ENCODE measurements at regions not wholly inside any gene's neighbourhood (a gene's known extent, or its start where the extent isn't known, plus 50 kb on each side); places are given as distances from the start of the nearest gene placed in this dataset.
A peak's percentile ranks its signal among the peaks of the same experiment; 100 is the strongest.

- Histone ChIP-seq H3K4me2 (no peak overlapping the region), H3K79me2 (ENCODE audit: low read depth) (no peaks in the 10 kb centered on the region), H2AFZ (no peak overlapping the region), H4K20me1 (ENCODE audit: insufficient read depth) (no peaks in the 10 kb centered on the region), H3K27ac (no peak overlapping the region), H3K36me3 (ENCODE audit: low read depth) (no peaks in the 10 kb centered on the region), H3K9me2 (ENCODE audit: insufficient read depth) (no peaks in the 10 kb centered on the region), H3K27me3 (ENCODE audit: insufficient read depth, low read depth) (no peaks in the 10 kb centered on the region), H3K4me1 (replicated peaks; ENCODE audit: insufficient read depth) (peaks cover 22% of the 10 kb centered on the region), H3K4me3 (no peak overlapping the region), H3F3A (ENCODE audit: insufficient read depth, low read depth) (0 out of 2 replicates have a peak, but pooled peaks cover 3% of the 10 kb centered on the region), H3K9me3 (ENCODE audit: insufficient read depth, low read depth) (0 out of 2 replicates have a peak, but pooled peaks cover 6% of the 10 kb centered on the region)
- ChIA-PET POLR2A (ENCODE audit: unreplicated experiment) (no interaction called here), CTCF (no interaction called here)
- TF ChIP-seq CTCF (conservative IDR thresholded peaks at IDR 0.05) (no peak), EZH2 (IDR thresholded peaks at IDR 0.05; ENCODE audit: low read depth) (no peak)
- DNase-seq: no peak
- no TSS peak for BruUV-seq (replicated peaks)
- intact Hi-C loops (cut with micrococcal nuclease; ENCODE audit: unreplicated experiment): no loop called here
Observed at GRCh38 chr1:78275906-78276685, 214.7 kb upstream of the PTGFR start.

GRCh38 chr1:78277253-78277652 lies 213.5 kb upstream of the PTGFR start:
- no peak for TF ChIP-seq CTCF (conservative IDR thresholded peaks at IDR 0.05)
- TF ChIP-seq EZH2 (IDR thresholded peaks at IDR 0.05; ENCODE audit: low read depth): no peak
- peak overlapping the region; percentile 32 for H3K4me2 ChIP-seq
- H3F3A ChIP-seq (ENCODE audit: insufficient read depth, low read depth): 0 out of 2 replicates have a peak, but pooled peaks cover 3% of the 10 kb centered on the region
- POLR2A ChIA-PET (ENCODE audit: unreplicated experiment): no interaction called here
- 0 out of 2 replicates have a peak, but pooled peaks cover 6% of the 10 kb centered on the region for H3K9me3 ChIP-seq (ENCODE audit: insufficient read depth, low read depth)
- H3K4me1 ChIP-seq (replicated peaks; ENCODE audit: insufficient read depth): peaks cover 22% of the 10 kb centered on the region
- BruUV-seq (replicated peaks): no TSS peak
- no peaks in the 10 kb centered on the region for H4K20me1 ChIP-seq (ENCODE audit: insufficient read depth)
- CTCF ChIA-PET: no interaction called here
- no peaks in the 10 kb centered on the region for H3K79me2 ChIP-seq (ENCODE audit: low read depth)
- H3K27ac ChIP-seq: no peak overlapping the region
- intact Hi-C loops (cut with micrococcal nuclease; ENCODE audit: unreplicated experiment): no loop called here
- no peak overlapping the region for H3K4me3 ChIP-seq
- H2AFZ ChIP-seq: peak overlapping the region; percentile 39; the same call in 1 of the 2 replicates
- H3K36me3 ChIP-seq (ENCODE audit: low read depth): no peaks in the 10 kb centered on the region
- DNase-seq: peak; percentile 19 to 64
- H3K27me3 ChIP-seq (ENCODE audit: insufficient read depth, low read depth): no peaks in the 10 kb centered on the region
- H3K9me2 ChIP-seq (ENCODE audit: insufficient read depth): peaks cover 4% of the 10 kb centered on the region; the same call in 1 of the 2 replicates

GRCh38 chr1:78279051-78279450 lies 211.7 kb upstream of the PTGFR start:
- BruUV-seq (replicated peaks): no TSS peak
- DNase-seq: no peak
- intact Hi-C loops (cut with micrococcal nuclease; ENCODE audit: unreplicated experiment): no loop called here
- ChIA-PET CTCF (no interaction called here), POLR2A (ENCODE audit: unreplicated experiment) (no interaction called here)
- Histone ChIP-seq H3K27me3 (ENCODE audit: insufficient read depth, low read depth) (no peaks in the 10 kb centered on the region), H3K79me2 (ENCODE audit: low read depth) (no peaks in the 10 kb centered on the region), H2AFZ (no peak overlapping the region), H3K4me3 (no peak overlapping the region), H3K9me3 (ENCODE audit: insufficient read depth, low read depth) (0 out of 2 replicates have a peak, but pooled peaks cover 6% of the 10 kb centered on the region), H3K9me2 (ENCODE audit: insufficient read depth) (peaks cover 4% of the 10 kb centered on the region; the same call in 1 of the 2 replicates), H3K4me2 (no peak overlapping the region), H3F3A (ENCODE audit: insufficient read depth, low read depth) (0 out of 2 replicates have a peak, but pooled peaks cover 3% of the 10 kb centered on the region), H3K36me3 (ENCODE audit: low read depth) (no peaks in the 10 kb centered on the region), H4K20me1 (ENCODE audit: insufficient read depth) (no peaks in the 10 kb centered on the region), H3K27ac (no peak overlapping the region), H3K4me1 (replicated peaks; ENCODE audit: insufficient read depth) (peaks cover 22% of the 10 kb centered on the region)
- TF ChIP-seq EZH2 (IDR thresholded peaks at IDR 0.05; ENCODE audit: low read depth) (no peak), CTCF (conservative IDR thresholded peaks at IDR 0.05) (no peak)

Data from PC-9 (cell line).